Gastroesophageal sphincter (tissue), 4 donors: ENCODE measurements at regions not wholly inside any gene's neighbourhood (a gene's known extent, or its start where the extent isn't known, plus 50 kb on each side); places are given as distances from the start of the nearest gene placed in this dataset.

Experiments
- ATAC-seq: fragments of 150-250 bp; one replicate; pipeline ENCODE4 v1.9.1; 2016; ENCODE audit warnings: mild to moderate bottlenecking, moderate library complexity
- H3K27ac ChIP-seq, 4 donors: fragments of 200-600 bp; sonication (generic) in 3 of 4; 1 replicate in 3 of 4; 2 replicates in 1 of 4; pipeline ENCODE4 v1.5.1; 2016 to 2019
- H3K27me3 ChIP-seq: fragments of 200-600 bp; sonication (generic); one replicate; pipeline ENCODE4 v1.5.1; 2019
- H3K36me3 ChIP-seq, 2 donors: fragments of 200-600 bp; sonication (generic); one replicate each; pipeline ENCODE4 v1.5.1; 2019; ENCODE audit warnings: control low read depth in 1 of 2
- H3K4me1 ChIP-seq, 3 donors: fragments of 200-600 bp; sonication (generic); 1 replicate in 2 of 3; 2 replicates in 1 of 3; pipeline ENCODE4 v1.5.1; 2016 to 2019; ENCODE audit warnings: control low read depth in 2 of 3
- H3K4me3 ChIP-seq, 2 donors: fragments of 200-600 bp; sonication (generic); one replicate each; pipeline ENCODE4 v1.5.1; 2019; ENCODE audit warnings: mild to moderate bottlenecking in 1 of 2, moderate library complexity in 1 of 2
- H3K9me3 ChIP-seq, 3 donors: fragments of 200-600 bp; sonication (generic); one replicate each; pipeline ENCODE4 v1.5.1; 2017 to 2019; ENCODE audit warnings: control low read depth in 2 of 3
- EP300 ChIP-seq: sonication (generic); formaldehyde crosslinking; IDR thresholded peaks from one replicate; pipeline ENCODE4 v1.6.1; 2017; ENCODE audit warnings: antibody characterized with exemption, mild to moderate bottlenecking
- POLR2A ChIP-seq, 2 donors: fragments of 450-650 bp; IDR thresholded peaks; one replicate each; pipeline ENCODE4 v1.6.1; 2017; ENCODE audit warnings: antibody characterized with exemption in 2 of 2, mild to moderate bottlenecking in 2 of 2, moderate library complexity in 1 of 2
- POLR2AphosphoS5 ChIP-seq: sonication (generic); formaldehyde crosslinking; IDR thresholded peaks from one replicate; pipeline ENCODE4 v1.6.1; 2017; ENCODE audit warnings: antibody characterized with exemption
- WGBS, 2 donors: methylation state at CpG; one replicate each; pipeline ENCODE4 v1.1.5; 2018; ENCODE audit warnings: low coverage in 1 of 2; 5-methylcytosine and 5-hydroxymethylcytosine counted together
- TF ChIP-seq, protein P1 (sequence below), 4 experiments: fragments of 200-600 bp in 2 of 4; fragments of 450-650 bp in 2 of 4; sonication (generic) in 1 of 4; IDR thresholded peaks; one replicate each; pipeline ENCODE4 v1.5.1; 2017 to 2019; ENCODE audit warnings: antibody characterized with exemption in 4 of 4, mild to moderate bottlenecking in 2 of 4, moderate library complexity in 2 of 4

DNA sequence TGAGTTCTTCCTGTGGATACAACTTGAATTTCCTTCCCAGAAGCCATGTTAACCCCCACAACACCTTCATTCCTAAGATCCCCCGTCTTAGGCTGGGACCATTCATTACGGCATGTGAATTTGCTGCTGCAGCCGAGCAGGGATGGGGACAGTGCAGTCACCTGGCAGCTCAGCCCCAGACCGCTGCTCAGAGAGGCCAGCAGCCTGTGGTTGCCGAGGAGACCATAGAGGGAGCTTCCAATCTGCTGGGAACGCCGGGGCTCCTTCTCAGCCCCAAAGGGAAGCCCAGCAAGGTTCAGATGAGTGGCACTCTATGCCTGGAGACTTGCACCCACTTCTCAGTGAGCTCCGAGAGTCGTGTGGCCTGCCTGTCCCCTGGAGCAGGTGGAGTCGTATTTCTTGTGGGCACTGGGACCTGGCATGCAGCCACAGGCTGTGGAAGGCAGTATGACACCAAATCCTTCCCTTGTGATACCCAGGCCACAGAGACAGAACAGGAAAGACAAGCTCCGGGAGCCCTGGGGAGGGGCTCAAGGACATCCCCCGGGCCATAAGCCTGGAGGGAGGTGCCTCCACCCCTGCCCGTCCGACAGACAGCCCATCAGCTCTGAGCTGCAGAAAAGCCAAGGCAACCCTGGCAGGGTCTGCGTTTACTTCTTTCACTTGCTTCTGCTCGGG, 167.3 kb downstream of the FAM43A start:
- Histone ChIP-seq H3K4me3 (no peak overlapping the region), H3K9me3 (no peaks in the 10 kb centered on the region), H3K36me3 (no peaks in the 10 kb centered on the region), H3K4me1 (peaks cover 0 to 7% (median 0%) of the 10 kb centered on the region in 3 donors), H3K27me3 (no peaks in the 10 kb centered on the region), H3K27ac (no peak overlapping the region)
- ATAC-seq = no peak
- WGBS, 2 donors = 100% methylated on average over 2 of the region's 16 CpGs; no CpG with 5 or more reads in 1 of the 2 donors
- TF ChIP-seq EP300 (no peak), POLR2A (IDR thresholded peaks at IDR 0.05) (no peak), POLR2AphosphoS5 (no peak)
- TF ChIP-seq, protein P1, sequence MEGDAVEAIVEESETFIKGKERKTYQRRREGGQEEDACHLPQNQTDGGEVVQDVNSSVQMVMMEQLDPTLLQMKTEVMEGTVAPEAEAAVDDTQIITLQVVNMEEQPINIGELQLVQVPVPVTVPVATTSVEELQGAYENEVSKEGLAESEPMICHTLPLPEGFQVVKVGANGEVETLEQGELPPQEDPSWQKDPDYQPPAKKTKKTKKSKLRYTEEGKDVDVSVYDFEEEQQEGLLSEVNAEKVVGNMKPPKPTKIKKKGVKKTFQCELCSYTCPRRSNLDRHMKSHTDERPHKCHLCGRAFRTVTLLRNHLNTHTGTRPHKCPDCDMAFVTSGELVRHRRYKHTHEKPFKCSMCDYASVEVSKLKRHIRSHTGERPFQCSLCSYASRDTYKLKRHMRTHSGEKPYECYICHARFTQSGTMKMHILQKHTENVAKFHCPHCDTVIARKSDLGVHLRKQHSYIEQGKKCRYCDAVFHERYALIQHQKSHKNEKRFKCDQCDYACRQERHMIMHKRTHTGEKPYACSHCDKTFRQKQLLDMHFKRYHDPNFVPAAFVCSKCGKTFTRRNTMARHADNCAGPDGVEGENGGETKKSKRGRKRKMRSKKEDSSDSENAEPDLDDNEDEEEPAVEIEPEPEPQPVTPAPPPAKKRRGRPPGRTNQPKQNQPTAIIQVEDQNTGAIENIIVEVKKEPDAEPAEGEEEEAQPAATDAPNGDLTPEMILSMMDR (IDR thresholded peaks at IDR 0.05) = no peak

DNA sequence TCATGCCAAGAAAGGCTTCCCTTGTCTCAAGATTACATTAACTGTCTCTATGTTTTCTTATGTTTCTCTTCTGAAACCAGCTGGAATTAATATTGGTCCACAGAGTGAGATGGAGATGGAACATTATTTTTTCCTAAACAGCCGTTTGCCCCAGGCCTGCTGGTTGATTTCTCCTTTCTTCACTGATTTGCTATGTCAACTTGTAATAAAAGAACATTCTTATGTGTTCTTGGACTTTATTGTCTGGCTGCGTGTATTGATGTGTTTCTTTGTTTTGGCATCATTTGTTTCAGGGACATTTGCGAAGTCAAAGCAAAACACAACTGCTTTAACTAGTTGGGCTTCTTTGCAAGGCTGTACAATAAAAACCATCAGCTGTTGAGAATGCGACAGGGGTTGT, 168.5 kb downstream of the FAM43A start:
- Histone ChIP-seq H3K36me3 (no peaks in the 10 kb centered on the region), H3K4me3 (no peak overlapping the region), H3K9me3 (no peaks in the 10 kb centered on the region), H3K27ac (no peak overlapping the region), H3K27me3 (no peaks in the 10 kb centered on the region), H3K4me1 (peaks cover 0 to 7% (median 0%) of the 10 kb centered on the region in 3 donors)
- ATAC-seq = no peak
- no peak for TF ChIP-seq POLR2A (IDR thresholded peaks at IDR 0.05)
- TF ChIP-seq EP300 = no peak
- 58 to 65% methylated on average over 2 to 4 of the region's 4 CpGs for WGBS, 2 donors

DNA sequence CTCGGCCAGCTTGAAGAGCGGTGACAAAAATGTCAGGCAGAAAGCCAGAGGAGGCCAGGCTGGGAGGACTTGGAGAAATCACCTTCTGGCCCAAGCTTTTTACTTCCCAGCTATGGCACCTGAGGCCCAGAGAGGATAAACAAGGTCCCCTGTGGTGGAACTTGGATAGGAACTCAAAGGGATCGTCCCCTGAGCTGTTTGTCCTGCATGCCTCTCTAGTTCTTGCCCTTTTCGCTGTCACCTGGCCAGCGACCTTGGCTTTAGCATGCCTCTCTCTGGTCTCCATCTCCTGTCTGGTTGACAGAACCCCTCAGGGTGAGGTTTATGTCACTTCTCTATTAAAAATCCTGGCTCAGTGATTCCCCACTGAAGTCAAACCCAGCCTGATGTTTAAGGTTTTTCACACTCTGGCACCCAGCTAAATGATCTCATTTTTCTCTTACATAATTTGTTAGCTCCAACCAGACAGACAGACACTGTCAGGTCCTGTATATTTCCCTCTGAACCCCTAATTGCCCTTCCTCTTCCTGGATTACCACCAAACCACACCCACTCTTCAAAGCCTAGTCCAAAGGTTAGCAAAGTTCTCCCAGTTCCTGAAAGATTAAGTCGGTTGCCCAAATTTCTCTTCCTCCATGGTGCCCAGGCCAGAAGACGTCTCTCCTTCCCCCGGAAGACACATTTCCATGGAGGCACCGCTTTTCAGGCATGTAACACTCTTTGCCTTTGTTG, 169.1 kb downstream of the FAM43A start:
- 68 to 100% methylated on average over 2 to 8 of the region's 9 CpGs for WGBS, 2 donors
- TF ChIP-seq POLR2AphosphoS5 = no peak
- TF ChIP-seq POLR2A (IDR thresholded peaks at IDR 0.05) = no peak
- TF ChIP-seq, protein P1 (IDR thresholded peaks at IDR 0.05) = no peak
- TF ChIP-seq EP300 = no peak
- H3K4me3 ChIP-seq = no peak overlapping the region
- H3K4me1 ChIP-seq = peaks cover 0 to 7% (median 0%) of the 10 kb centered on the region in 3 donors
- H3K27me3 ChIP-seq = no peaks in the 10 kb centered on the region
- no peak for ATAC-seq
- H3K36me3 ChIP-seq = no peaks in the 10 kb centered on the region
- no peak overlapping the region for H3K27ac ChIP-seq
- H3K9me3 ChIP-seq = no peaks in the 10 kb centered on the region

DNA sequence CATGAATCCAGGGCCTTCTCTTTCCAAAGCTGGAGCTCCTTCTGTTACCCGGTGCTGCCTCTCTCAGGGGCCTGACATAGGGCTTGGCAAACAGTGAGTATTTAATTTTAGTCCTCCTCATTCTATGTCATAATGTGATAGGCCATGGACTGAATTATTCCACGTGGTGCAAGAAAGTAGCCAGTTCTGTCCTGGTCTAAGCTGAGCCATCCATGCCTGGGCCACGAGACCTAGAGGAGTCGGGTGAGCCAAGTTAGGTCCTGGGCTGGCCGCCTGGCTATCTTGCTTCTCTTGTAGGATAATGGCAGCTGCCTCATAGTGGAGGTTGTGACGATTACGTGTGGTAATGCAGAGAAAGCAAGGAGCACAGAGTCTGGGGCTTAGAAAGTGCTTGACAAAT, 170.6 kb downstream of the FAM43A start:
- TF ChIP-seq POLR2AphosphoS5 = no peak
- H3K36me3 ChIP-seq = no peaks in the 10 kb centered on the region
- no peak for ATAC-seq
- peaks cover 0 to 7% (median 0%) of the 10 kb centered on the region in 3 donors for H3K4me1 ChIP-seq
- H3K4me3 ChIP-seq = no peak overlapping the region
- H3K27ac ChIP-seq = no peak overlapping the region
- H3K9me3 ChIP-seq = no peaks in the 10 kb centered on the region
- H3K27me3 ChIP-seq = no peaks in the 10 kb centered on the region
- 62 to 71% methylated on average over 1 to 6 of the region's 7 CpGs for WGBS, 2 donors

DNA sequence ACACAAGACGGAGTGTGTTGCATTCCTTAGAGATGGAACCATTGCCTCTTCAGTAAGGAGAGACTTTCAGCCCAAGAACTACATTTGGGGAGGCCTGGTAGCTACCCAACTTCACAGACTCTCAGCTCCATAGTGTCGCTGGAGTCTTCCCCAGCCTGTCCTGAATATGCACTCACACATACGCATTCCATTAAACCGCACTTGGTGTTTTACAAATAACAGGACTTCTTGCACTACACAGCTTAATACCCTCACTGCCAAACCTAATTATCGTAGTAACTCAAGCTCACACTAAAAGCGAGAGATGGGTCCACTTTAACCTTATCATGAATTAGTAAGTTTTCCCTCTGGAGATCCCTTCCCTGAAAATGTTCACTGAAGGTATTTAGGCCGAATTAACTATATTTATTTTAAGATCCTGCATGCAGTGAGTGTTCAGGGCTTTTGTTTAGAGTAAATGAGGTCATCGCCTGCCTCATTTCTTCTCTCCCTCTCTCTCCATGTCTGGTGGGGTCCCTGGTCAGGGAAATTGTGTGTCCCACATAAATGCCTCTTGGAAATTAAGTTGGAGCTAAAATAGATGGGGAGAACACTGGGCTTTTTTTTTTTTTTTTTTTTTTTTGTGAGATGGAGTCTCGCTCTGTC, 171.9 kb downstream of the FAM43A start:
- no peak for ATAC-seq
- 69 to 70% methylated on average over 6 to 9 of the region's 9 CpGs for WGBS, 2 donors
- Histone ChIP-seq H3K27me3 (no peaks in the 10 kb centered on the region), H3K4me1 (peaks cover 0 to 7% (median 0%) of the 10 kb centered on the region in 3 donors), H3K4me3 (no peak overlapping the region), H3K27ac (no peak overlapping the region), H3K9me3 (no peaks in the 10 kb centered on the region), H3K36me3 (no peaks in the 10 kb centered on the region)
- TF ChIP-seq EP300 = no peak
- TF ChIP-seq POLR2A (IDR thresholded peaks at IDR 0.05) = no peak
- no peak for TF ChIP-seq POLR2AphosphoS5
- TF ChIP-seq, protein P1 (IDR thresholded peaks at IDR 0.05) = no peak
